PC-9 (cell line): ENCODE measurements at regions not wholly inside any gene's neighbourhood (a gene's known extent, or its start where the extent isn't known, plus 50 kb on each side); places are given as distances from the start of the nearest gene placed in this dataset.

Source experiments
- EZH2 ChIP-seq: fragments of 200-600 bp; sonication (generic); IDR thresholded peaks from 2 replicates; pipeline ENCODE4 v1.8.0; 2017; ENCODE audit warnings: antibody characterized with exemption, low read depth
- TF ChIP-seq, protein P1 (sequence below): fragments of 200-600 bp; sonication (generic); conservative IDR thresholded peaks from 2 replicates; pipeline ENCODE4 v1.6.1; 2017; ENCODE audit warnings: mixed run types, antibody characterized with exemption, mild to moderate bottlenecking, moderate library complexity

DNA sequence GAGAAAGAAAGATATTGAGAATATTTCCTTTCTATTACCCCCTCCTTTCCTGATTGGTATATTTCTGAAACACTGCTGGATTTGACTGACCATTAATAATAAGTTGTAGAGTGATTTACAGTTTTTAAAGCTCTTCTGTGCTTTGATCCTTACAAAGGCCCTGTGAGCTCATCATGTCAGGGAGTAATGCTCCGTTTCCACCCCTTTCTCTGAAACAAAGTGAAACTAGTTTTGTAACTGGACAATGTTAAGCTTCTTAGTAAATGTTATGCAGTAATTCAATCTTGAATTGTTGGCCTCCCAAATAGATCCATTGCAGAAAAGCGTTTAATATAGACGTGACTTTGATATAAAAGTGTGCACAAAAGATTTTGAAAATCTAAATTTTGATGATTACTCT is 190.1 kb upstream of the GNPDA2 start:
- no peak for TF ChIP-seq EZH2
- TF ChIP-seq, protein P1, sequence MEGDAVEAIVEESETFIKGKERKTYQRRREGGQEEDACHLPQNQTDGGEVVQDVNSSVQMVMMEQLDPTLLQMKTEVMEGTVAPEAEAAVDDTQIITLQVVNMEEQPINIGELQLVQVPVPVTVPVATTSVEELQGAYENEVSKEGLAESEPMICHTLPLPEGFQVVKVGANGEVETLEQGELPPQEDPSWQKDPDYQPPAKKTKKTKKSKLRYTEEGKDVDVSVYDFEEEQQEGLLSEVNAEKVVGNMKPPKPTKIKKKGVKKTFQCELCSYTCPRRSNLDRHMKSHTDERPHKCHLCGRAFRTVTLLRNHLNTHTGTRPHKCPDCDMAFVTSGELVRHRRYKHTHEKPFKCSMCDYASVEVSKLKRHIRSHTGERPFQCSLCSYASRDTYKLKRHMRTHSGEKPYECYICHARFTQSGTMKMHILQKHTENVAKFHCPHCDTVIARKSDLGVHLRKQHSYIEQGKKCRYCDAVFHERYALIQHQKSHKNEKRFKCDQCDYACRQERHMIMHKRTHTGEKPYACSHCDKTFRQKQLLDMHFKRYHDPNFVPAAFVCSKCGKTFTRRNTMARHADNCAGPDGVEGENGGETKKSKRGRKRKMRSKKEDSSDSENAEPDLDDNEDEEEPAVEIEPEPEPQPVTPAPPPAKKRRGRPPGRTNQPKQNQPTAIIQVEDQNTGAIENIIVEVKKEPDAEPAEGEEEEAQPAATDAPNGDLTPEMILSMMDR = no peak
